ENCODE measurements at regions not wholly inside any gene's neighbourhood (a gene's known extent, or its start where the extent isn't known, plus 50 kb on each side); places are given as distances from the start of the nearest gene placed in this dataset.
"Not testable (repeated sequence)": the region's sequence is repeated elsewhere in the genome, so short reads cannot be mapped to it uniquely, and the experiment has no call there.

DNA sequence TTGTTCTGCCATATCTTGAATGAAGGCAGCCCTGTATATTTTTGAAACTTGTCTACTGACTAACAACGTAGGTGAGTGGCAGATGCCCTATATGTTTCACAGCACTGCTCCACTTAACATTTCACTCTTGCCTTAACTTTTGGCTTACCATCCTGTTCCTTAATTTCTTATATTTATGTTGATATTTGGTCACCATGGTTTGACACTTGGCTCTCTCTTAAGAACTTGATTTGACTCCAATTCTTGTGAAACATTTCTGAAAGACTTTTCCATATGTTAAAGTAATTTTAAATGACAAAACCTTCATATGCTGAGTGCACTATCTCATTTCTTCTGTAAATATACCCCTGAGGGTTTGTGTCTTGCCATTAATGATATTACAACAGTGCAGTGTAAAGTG lies 434.3 kb upstream of the IMPG1 start:
- TF ChIP-seq, protein P1, sequence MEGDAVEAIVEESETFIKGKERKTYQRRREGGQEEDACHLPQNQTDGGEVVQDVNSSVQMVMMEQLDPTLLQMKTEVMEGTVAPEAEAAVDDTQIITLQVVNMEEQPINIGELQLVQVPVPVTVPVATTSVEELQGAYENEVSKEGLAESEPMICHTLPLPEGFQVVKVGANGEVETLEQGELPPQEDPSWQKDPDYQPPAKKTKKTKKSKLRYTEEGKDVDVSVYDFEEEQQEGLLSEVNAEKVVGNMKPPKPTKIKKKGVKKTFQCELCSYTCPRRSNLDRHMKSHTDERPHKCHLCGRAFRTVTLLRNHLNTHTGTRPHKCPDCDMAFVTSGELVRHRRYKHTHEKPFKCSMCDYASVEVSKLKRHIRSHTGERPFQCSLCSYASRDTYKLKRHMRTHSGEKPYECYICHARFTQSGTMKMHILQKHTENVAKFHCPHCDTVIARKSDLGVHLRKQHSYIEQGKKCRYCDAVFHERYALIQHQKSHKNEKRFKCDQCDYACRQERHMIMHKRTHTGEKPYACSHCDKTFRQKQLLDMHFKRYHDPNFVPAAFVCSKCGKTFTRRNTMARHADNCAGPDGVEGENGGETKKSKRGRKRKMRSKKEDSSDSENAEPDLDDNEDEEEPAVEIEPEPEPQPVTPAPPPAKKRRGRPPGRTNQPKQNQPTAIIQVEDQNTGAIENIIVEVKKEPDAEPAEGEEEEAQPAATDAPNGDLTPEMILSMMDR (IDR thresholded peaks at IDR 0.05; ENCODE audit: poor library complexity, severe bottlenecking) = no peak
- H3K4me3 ChIP-seq (ENCODE audit: severe bottlenecking) = no peak overlapping the region
- no peaks in the 10 kb centered on the region for H3K4me1 ChIP-seq (ENCODE audit: insufficient read depth, poor library complexity, severe bottlenecking)
- no peak for DNase-seq (ENCODE audit: low spot score)
- no peaks in the 10 kb centered on the region for H3K27me3 ChIP-seq (ENCODE audit: insufficient read depth, poor library complexity, severe bottlenecking)
- ATAC-seq (ENCODE audit: low read depth) = no peak
- no peak overlapping the region for H3K27ac ChIP-seq (ENCODE audit: poor library complexity, severe bottlenecking)
- no peaks in the 10 kb centered on the region for H3K9me3 ChIP-seq (ENCODE audit: severe bottlenecking)
- H3K36me3 ChIP-seq (ENCODE audit: low read depth) = no peaks in the 10 kb centered on the region

DNA sequence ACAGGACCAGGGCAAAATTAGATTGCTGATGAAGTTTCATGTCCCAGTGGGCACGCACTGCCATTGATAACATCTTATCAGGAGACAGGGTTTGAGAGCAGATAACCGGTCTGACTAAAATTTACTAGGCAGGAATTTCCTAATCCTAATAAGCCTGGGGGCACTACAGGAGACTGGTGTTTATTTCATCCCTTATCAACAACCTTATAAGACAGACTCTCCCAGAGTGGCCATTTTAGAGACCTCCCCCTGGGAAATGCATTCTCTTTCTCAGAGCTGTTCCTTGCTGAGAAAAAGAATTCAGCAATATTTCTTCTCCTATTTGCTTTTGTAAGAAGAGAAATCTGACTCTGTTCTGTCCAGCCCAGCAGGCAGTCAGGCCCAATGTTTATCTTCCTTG lies 423.4 kb upstream of the IMPG1 start:
- ATAC-seq (ENCODE audit: low read depth) (no peak), DNase-seq (ENCODE audit: low spot score) (no peak)
- TF ChIP-seq, protein P1 (IDR thresholded peaks at IDR 0.05; ENCODE audit: poor library complexity, severe bottlenecking) = no peak
- Histone ChIP-seq H3K27ac (ENCODE audit: poor library complexity, severe bottlenecking) (no peak overlapping the region), H3K27me3 (ENCODE audit: insufficient read depth, poor library complexity, severe bottlenecking) (no peaks in the 10 kb centered on the region), H3K36me3 (ENCODE audit: low read depth) (no peaks in the 10 kb centered on the region), H3K4me1 (ENCODE audit: insufficient read depth, poor library complexity, severe bottlenecking) (no peaks in the 10 kb centered on the region), H3K9me3 (ENCODE audit: severe bottlenecking) (no peaks in the 10 kb centered on the region), H3K4me3 (ENCODE audit: severe bottlenecking) (no peak overlapping the region)

DNA sequence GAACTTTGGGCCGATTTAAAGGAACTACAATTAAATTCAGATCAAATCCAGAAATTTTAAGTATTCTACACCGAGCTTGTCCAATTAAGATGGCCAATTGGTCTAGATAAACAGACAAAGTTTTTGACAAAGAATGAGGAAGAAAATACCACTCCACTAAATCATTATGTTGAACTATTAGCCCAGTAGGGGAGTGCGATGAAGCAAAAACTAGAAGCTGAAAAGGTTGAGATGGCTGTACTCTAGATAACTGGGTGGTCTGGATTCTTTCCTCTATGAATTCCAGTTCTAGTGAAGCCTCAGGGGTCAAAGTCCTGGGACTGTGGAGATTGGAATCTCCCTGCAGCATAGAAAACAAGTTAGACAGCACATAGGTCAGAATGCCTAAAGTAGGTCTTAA lies 418.9 kb upstream of the IMPG1 start:
- not testable (repeated sequence) for H3K9me3 ChIP-seq (ENCODE audit: severe bottlenecking); ATAC-seq (ENCODE audit: low read depth); H3K36me3 ChIP-seq (ENCODE audit: low read depth); DNase-seq (ENCODE audit: low spot score); H3K27ac ChIP-seq (ENCODE audit: poor library complexity, severe bottlenecking); H3K4me3 ChIP-seq (ENCODE audit: severe bottlenecking); H3K4me1 ChIP-seq (ENCODE audit: insufficient read depth, poor library complexity, severe bottlenecking); H3K27me3 ChIP-seq (ENCODE audit: insufficient read depth, poor library complexity, severe bottlenecking)

- Histone ChIP-seq H3K4me3 (ENCODE audit: severe bottlenecking) (no peak overlapping the region), H3K27ac (ENCODE audit: poor library complexity, severe bottlenecking) (no peak overlapping the region), H3K36me3 (ENCODE audit: low read depth) (no peaks in the 10 kb centered on the region), H3K9me3 (ENCODE audit: severe bottlenecking) (no peaks in the 10 kb centered on the region), H3K4me1 (ENCODE audit: insufficient read depth, poor library complexity, severe bottlenecking) (no peaks in the 10 kb centered on the region), H3K27me3 (ENCODE audit: insufficient read depth, poor library complexity, severe bottlenecking) (no peaks in the 10 kb centered on the region)
- no peak for ATAC-seq (ENCODE audit: low read depth)
- no peak for DNase-seq (ENCODE audit: low spot score)
- TF ChIP-seq, protein P1 (IDR thresholded peaks at IDR 0.05; ENCODE audit: poor library complexity, severe bottlenecking) = no peak
These were observed 418.0 kb upstream of the IMPG1 start for GRCh38 chr6:76490456-76490855.

- H3K9me3 ChIP-seq (ENCODE audit: severe bottlenecking) = no peaks in the 10 kb centered on the region
- TF ChIP-seq, protein P1 (IDR thresholded peaks at IDR 0.05; ENCODE audit: poor library complexity, severe bottlenecking) = no peak
- H3K27me3 ChIP-seq (ENCODE audit: insufficient read depth, poor library complexity, severe bottlenecking) = no peaks in the 10 kb centered on the region
- no peak for DNase-seq (ENCODE audit: low spot score)
- H3K4me3 ChIP-seq (ENCODE audit: severe bottlenecking) = no peak overlapping the region
- no peak overlapping the region for H3K27ac ChIP-seq (ENCODE audit: poor library complexity, severe bottlenecking)
- no peak for ATAC-seq (ENCODE audit: low read depth)
- no peaks in the 10 kb centered on the region for H3K4me1 ChIP-seq (ENCODE audit: insufficient read depth, poor library complexity, severe bottlenecking)
- no peaks in the 10 kb centered on the region for H3K36me3 ChIP-seq (ENCODE audit: low read depth)
These were observed 408.6 kb upstream of the IMPG1 start for GRCh38 chr6:76481101-76481500.

All from RWPE2 (cell line).